Peyer's patch (tissue), 4 donors: ENCODE measurements at regions not wholly inside any gene's neighbourhood (a gene's known extent, or its start where the extent isn't known, plus 50 kb on each side); places are given as distances from the start of the nearest gene placed in this dataset.

ENCODE experiments used
- DNase-seq, 3 donors: peaks; one replicate each; pipeline ENCODE4 v3.0.0-alpha.2; 2017 to 2019
- H3K27ac ChIP-seq, 4 donors: fragments of 200-600 bp; sonication (generic); one replicate each; pipeline ENCODE4 v1.5.1; 2016 to 2019
- H3K27me3 ChIP-seq, 2 donors: fragments of 200-600 bp; sonication (generic); one replicate each; pipeline ENCODE4 v1.5.1; 2019
- H3K36me3 ChIP-seq, 3 donors: fragments of 200-600 bp; sonication (generic); one replicate each; pipeline ENCODE4 v1.5.1; 2016 to 2019
- H3K4me1 ChIP-seq, 4 donors: fragments of 200-600 bp; sonication (generic); one replicate each; pipeline ENCODE4 v1.5.1; 2016 to 2019
- H3K4me3 ChIP-seq, 4 donors: fragments of 200-600 bp; sonication (generic); 1 replicate in 3 of 4; 2 replicates in 1 of 4; pipeline ENCODE4 v1.5.1; 2016 to 2019; ENCODE audit warnings: mild to moderate bottlenecking in 1 of 4
- H3K9me3 ChIP-seq, 4 donors: fragments of 200-600 bp; sonication (generic); one replicate each; pipeline ENCODE4 v1.5.1; 2016 to 2019; ENCODE audit warnings: mild to moderate bottlenecking in 1 of 4
- CTCF ChIP-seq, 6 experiments: fragments of 450-650 bp in 4 of 6; fragments of 200-600 bp in 2 of 6; sonication (generic) in 1 of 6; IDR thresholded peaks; one replicate each; pipeline ENCODE4 v1.5.1; 2017 to 2019; ENCODE audit warnings: antibody characterized with exemption in 6 of 6, mild to moderate bottlenecking in 3 of 6, moderate library complexity in 1 of 6
- POLR2A ChIP-seq, 2 donors: fragments of 450-650 bp; IDR thresholded peaks; one replicate each; pipeline ENCODE4 v1.5.1; 2017; ENCODE audit warnings: antibody characterized with exemption in 2 of 2, mild to moderate bottlenecking in 2 of 2, moderate library complexity in 2 of 2

GRCh38 chr12:25842254-25842653, 116.2 kb upstream of the RASSF8 start:
- H3K4me3 ChIP-seq, result no peak overlapping the region
- H3K9me3 ChIP-seq, result no peaks in the 10 kb centered on the region
- H3K27me3 ChIP-seq, result no peaks in the 10 kb centered on the region
- no peak overlapping the region for H3K27ac ChIP-seq
- no peak for DNase-seq
- H3K36me3 ChIP-seq, result no peaks in the 10 kb centered on the region
- no peak for TF ChIP-seq CTCF (IDR thresholded peaks at IDR 0.05)
- TF ChIP-seq POLR2A (IDR thresholded peaks at IDR 0.05), result no peak
- no peaks in the 10 kb centered on the region for H3K4me1 ChIP-seq

- H3K27ac ChIP-seq, result no peak overlapping the region
- H3K36me3 ChIP-seq, result no peaks in the 10 kb centered on the region
- DNase-seq, result no peak
- TF ChIP-seq POLR2A (IDR thresholded peaks at IDR 0.05), result no peak
- TF ChIP-seq CTCF (IDR thresholded peaks at IDR 0.05), result no peak
- H3K4me1 ChIP-seq, result no peaks in the 10 kb centered on the region
- H3K4me3 ChIP-seq, result no peak overlapping the region
- H3K27me3 ChIP-seq, result no peaks in the 10 kb centered on the region
- H3K9me3 ChIP-seq, result no peaks in the 10 kb centered on the region
Observed at GRCh38 chr12:25843976-25844375, 114.5 kb upstream of the RASSF8 start.

GRCh38 chr12:25845415-25845814, 113.1 kb upstream of the RASSF8 start:
- H3K4me1 ChIP-seq, result no peaks in the 10 kb centered on the region
- no peak overlapping the region for H3K4me3 ChIP-seq
- H3K27me3 ChIP-seq, result no peaks in the 10 kb centered on the region
- no peak overlapping the region for H3K27ac ChIP-seq
- H3K9me3 ChIP-seq, result no peaks in the 10 kb centered on the region
- TF ChIP-seq CTCF (IDR thresholded peaks at IDR 0.05) (no peak), POLR2A (IDR thresholded peaks at IDR 0.05) (no peak)
- H3K36me3 ChIP-seq, result no peaks in the 10 kb centered on the region
- no peak for DNase-seq

- no peak overlapping the region for H3K4me3 ChIP-seq
- no peaks in the 10 kb centered on the region for H3K4me1 ChIP-seq
- H3K27me3 ChIP-seq, result no peaks in the 10 kb centered on the region
- H3K9me3 ChIP-seq, result no peaks in the 10 kb centered on the region
- no peak for TF ChIP-seq CTCF (IDR thresholded peaks at IDR 0.05)
- TF ChIP-seq POLR2A (IDR thresholded peaks at IDR 0.05), result no peak
- no peak overlapping the region for H3K27ac ChIP-seq
- no peaks in the 10 kb centered on the region for H3K36me3 ChIP-seq
- no peak for DNase-seq
Observed at GRCh38 chr12:25852792-25853191, 105.7 kb upstream of the RASSF8 start.

GRCh38 chr12:25853316-25854095, 105.0 kb upstream of the RASSF8 start:
- no peaks in the 10 kb centered on the region for H3K36me3 ChIP-seq
- H3K4me1 ChIP-seq, result no peaks in the 10 kb centered on the region
- TF ChIP-seq CTCF (IDR thresholded peaks at IDR 0.05), result no peak
- H3K27ac ChIP-seq, result no peak overlapping the region
- no peaks in the 10 kb centered on the region for H3K9me3 ChIP-seq
- H3K4me3 ChIP-seq, result no peak overlapping the region
- H3K27me3 ChIP-seq, result no peaks in the 10 kb centered on the region
- no peak for DNase-seq

GRCh38 chr12:25854991-25855390, 103.5 kb upstream of the RASSF8 start:
- Histone ChIP-seq H3K4me1 (no peaks in the 10 kb centered on the region), H3K9me3 (no peaks in the 10 kb centered on the region), H3K27me3 (no peaks in the 10 kb centered on the region), H3K36me3 (no peaks in the 10 kb centered on the region), H3K4me3 (no peak overlapping the region), H3K27ac (no peak overlapping the region)
- TF ChIP-seq POLR2A (IDR thresholded peaks at IDR 0.05) (no peak), CTCF (IDR thresholded peaks at IDR 0.05) (no peak)
- DNase-seq, result no peak
